8988T (cell line): ENCODE measurements at regions not wholly inside any gene's neighbourhood (a gene's known extent, or its start where the extent isn't known, plus 50 kb on each side); places are given as distances from the start of the nearest gene placed in this dataset.

Experiments
- DNase-seq: peaks from one replicate; pipeline ENCODE4 v3.0.0; 2011

- DNase-seq, result no peak
These were observed 110.3 kb downstream of the DDX1 start for GRCh38 chr2:15701991-15702390.

GRCh38 chr2:15702452-15702851 lies 110.8 kb downstream of the DDX1 start:
- no peak for DNase-seq

DNA sequence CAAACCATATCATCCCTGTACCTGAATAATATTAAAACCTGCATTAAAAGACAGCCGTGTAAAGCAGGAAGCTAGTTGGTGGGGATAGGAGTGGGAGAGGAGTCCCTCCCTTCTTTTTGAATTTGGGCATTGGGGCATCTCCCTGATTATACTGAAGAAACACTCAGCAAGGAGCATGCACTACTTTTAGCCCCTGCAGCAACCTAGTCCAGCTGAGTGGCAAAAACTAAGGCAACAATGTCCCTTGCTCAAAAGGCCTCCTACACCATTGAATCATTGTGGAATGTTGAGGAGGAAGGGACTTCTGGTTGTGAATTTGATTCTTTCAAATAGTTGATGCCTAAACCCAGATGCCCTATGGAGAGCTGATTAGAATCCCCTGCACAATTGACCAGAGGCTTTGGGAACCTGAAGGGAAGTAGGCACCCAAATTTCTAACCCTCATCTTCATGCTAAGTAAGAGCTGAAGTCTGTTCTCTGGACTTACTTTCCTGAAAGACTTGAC lies 111.7 kb downstream of the DDX1 start:
- no peak for DNase-seq

- DNase-seq, result no peak
These were observed 112.6 kb downstream of the DDX1 start for GRCh38 chr2:15704086-15704787.

DNA sequence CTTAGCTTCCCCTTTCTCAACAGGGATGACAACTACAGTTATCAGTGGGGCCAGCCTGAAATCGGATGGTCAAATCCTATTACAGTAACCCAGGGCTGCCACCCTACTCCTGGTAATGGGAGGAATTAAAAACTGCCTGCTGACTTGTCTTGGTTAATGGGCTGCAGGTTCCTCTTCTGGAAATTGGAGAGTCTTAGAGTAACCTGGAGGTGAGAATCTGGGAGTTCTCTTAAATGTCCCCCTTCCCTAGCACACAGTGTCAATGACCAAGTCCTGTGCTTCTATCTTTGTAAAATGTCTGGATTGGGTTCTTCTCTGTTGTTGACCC lies 113.1 kb downstream of the DDX1 start:
- DNase-seq, result no peak

GRCh38 chr2:15705310-15705709 lies 113.6 kb downstream of the DDX1 start:
- no peak for DNase-seq

- no peak for DNase-seq
These were observed 114.2 kb downstream of the DDX1 start for GRCh38 chr2:15705839-15706386.

DNA sequence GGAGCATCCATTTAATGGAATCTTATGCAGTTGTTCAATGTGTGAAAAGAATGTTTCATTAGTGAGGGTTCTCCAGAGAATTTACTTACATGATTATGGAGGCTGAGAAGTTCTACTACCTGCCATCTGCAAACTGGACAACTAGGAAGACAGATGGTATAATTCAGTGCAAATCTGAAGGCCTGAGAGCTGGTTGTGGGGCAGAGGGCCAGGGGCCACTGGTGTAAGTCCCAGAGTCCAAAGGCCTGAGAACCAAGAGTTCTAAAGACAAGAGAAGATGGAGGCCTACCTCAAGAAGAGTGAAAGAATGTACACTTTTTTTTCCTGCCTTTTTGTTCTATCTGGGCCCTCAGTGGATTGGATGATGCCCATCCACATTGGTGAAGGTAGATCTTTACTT lies 114.8 kb downstream of the DDX1 start:
- no peak for DNase-seq

- DNase-seq, result no peak
These were observed 115.4 kb downstream of the DDX1 start for GRCh38 chr2:15706986-15707632.

GRCh38 chr2:15708161-15708560 lies 116.5 kb downstream of the DDX1 start:
- no peak for DNase-seq

DNA sequence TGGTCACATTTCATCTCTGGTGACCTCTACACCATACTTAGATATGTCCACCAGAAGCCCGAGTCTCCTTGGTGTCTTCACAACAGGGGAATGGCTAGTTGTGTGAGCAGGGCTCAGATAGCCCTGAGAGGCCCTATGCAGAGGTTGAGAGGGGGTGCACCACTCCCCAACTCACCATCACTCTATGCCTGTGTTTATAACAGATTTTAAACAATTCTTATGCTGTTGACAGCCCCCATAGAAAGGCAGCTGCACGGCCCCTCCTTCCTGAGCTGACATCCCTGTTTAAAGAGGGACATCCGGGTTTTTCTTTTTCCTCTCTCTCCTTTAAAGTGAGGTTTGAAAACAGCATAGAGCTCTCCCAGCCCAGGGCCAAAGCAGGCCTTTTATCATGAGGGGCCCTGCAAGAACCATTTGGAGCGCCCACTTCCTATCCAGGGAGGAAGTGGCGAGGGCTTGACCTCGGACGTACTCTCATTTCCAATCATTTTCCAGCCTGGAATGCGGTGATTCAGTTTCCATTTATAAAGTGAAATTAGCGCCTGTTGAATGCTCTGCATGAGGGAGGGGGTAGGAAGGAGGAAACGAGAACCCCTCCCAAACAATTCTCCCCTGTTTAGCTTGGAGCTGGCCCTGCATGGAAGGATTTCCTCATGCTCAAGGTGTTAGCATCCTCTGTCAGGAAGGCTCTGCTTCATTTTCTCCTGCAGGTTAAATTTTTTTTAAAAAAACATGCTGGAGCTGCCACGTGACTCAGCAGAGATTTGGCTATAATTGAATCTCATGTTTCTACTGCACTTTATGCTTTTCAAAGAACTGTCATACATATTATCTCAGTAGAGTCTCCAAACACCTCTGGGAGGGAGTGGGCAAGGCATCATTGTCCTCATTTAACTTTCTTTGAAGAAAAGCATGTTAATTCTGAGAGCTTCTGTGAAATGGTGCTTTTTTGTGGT lies 117.5 kb downstream of the DDX1 start:
- no peak for DNase-seq

- DNase-seq, result no peak
These were observed 119.6 kb downstream of the DDX1 start for GRCh38 chr2:15711126-15711860.

DNA sequence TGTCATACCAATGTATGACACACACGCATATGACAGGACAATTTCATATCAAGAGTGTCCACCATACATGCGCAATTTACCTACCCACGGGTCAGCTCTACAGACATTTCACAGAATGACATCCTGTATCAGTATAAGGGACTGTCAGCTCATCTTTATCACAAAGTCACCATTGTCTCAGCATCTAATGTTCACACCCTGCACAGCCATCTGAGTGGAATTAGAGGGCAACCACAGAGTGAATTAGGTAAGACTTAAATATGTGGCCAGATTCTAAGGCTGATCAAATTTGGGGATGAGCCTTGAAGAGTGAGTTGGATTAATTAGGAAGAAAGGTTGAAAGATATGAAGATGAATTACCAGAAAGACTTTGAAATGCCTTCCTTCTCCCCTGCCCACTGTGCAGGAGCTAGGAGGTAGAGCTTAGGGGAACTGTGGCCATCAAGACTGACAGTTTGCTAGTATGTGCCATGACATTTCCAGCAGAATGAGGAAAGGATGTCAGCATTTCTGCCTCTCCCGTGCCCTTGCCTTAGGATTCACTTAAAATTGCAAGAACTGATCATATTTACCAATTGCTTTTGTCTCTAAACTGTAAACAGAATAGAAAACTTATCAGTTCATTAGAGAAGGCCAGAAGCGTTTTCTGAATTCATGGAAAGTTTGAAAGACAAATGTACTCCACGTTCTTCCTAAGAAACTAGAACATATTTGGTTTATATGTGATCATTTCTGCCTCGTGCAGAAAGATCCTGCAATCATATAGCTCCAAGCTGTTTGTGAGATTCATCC lies 121.1 kb downstream of the DDX1 start:
- DNase-seq, result no peak

DNA sequence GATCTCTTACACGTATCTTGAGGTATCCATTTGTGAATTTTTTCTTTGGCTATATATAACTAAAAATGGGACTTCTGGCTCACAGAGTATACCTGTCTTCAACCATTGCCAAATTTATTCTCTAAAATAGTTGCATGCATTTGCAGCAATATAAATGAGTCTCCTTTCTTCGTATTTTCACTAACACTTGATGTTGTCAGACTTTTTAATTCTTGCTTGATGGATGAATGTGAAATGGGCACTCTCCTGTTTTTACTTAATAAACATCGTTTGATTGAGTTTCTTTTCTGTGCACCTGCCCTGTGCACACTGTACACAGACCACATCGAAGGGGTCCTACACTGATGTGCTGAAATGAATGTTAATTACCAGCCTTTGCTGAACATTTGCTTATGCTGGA lies 121.8 kb downstream of the DDX1 start:
- DNase-seq, result no peak

DNA sequence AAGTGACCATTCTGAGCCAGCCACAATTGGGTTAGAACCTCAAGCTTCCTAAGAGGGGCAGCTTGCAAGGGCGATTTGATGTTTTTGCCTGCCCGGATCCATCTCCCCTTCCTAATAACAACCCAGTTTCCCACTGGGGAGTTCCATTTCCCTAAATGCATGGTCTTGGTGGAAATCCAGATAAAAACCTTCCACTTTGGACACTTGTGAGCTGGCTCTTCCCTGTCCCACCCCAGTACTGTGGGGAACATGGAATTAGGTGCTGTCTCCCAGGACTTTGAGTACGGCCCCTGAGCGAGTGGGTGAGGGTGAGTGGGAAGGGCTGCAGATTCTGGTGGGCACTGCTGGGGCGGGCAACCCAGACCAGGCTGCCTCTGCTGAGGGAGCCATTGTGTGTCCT lies 122.3 kb downstream of the DDX1 start:
- DNase-seq, result no peak

DNA sequence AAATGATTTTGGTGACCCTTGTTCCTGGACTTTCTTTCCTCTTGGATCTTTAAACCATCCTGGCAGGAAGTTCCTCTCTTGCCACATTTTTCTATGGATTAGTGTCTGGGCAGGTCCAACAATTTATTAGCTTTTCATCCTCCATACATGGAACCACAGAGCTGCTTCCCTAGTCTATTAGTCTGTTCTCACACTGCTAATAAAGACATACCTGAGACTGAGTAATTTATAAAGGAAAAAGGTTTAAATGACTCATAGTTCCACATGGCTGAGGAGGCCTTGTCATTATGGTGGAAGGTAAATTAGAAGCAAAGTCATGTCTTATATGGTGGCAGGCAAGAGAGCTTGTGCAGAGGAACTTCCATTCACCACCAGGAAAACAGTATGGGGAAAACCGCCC lies 122.9 kb downstream of the DDX1 start:
- DNase-seq, result no peak

DNA sequence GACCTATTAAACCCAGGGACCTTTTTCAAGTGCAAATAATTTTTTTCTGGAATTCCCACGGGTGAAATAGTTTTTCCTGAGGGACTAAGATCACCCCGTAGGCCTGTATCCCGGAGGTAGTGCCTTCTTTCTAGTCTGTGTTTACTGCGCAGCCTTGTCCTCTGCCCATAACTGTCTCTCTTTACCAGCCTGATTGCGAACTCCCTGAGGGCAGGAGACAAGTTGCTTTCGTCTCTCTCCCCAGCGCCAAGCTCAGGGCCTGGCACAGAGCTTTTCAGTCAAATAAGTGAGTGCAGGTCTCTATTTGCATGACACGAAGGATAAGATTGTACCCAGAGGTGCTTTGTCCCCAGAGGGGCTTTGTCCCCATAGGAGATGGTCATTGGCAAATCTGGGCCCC lies 123.9 kb downstream of the DDX1 start:
- no peak for DNase-seq

DNA sequence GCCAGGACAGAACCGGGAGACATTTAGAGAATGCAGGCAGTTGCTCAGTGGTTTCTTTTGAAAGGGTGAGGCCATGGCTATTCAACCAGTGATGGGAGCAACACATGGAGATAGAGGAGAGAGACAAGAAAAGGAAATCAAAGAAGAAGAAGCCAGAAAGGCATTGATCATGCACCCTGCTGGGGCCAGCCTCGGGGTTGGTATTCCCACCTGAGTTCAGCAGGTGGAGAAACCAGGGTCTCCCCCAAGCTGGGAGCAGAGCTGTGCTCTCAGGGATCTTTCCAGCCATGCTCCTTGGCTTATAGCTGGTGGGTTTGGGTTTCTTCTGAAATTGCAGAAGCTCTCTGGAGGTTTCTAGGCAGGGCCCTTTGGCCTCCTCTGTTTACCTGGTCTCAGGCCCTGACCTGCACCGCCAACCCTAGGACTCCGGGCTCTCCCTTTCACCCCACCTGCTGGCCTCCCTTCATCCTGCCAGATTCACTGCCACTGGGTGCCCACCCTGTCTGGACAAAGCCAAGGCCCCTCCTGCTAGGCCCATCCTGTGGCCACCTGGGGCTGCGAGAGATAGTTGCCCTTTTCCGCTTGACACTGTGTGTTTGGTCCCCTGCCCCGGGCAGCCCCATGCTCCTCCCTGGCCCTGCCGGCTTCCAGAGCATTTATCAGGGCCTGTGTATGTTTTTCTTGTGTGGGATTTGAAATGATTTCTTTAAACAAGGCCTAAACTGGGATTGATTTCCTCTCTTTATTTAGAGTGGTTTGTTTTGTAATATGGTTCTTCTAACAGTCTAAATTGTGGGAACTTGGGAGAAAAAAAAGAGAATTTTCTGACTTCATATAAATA lies 126.7 kb downstream of the DDX1 start:
- no peak for DNase-seq

GRCh38 chr2:15718944-15719323 lies 127.3 kb downstream of the DDX1 start:
- no peak for DNase-seq

GRCh38 chr2:15719566-15720313 lies 128.1 kb downstream of the DDX1 start:
- no peak for DNase-seq
